B cell (primary cell): ENCODE measurements at regions not wholly inside any gene's neighbourhood (a gene's known extent, or its start where the extent isn't known, plus 50 kb on each side); places are given as distances from the start of the nearest gene placed in this dataset.

Experiments
- EZH2 ChIP-seq: IDR thresholded peaks from 2 replicates; pipeline ENCODE4 v1.6.1; 2012; ENCODE audit warnings: borderline replicate concordance, low read depth, mild to moderate bottlenecking, moderate library complexity, low read length; ENCODE audit not compliant: insufficient read depth, poor library complexity, severe bottlenecking
- TF ChIP-seq, protein P1 (sequence below): fragments of 200-600 bp; IDR thresholded peaks from one replicate; pipeline ENCODE4 v1.8.0; 2022; ENCODE audit warnings: antibody characterized with exemption, mild to moderate bottlenecking

DNA sequence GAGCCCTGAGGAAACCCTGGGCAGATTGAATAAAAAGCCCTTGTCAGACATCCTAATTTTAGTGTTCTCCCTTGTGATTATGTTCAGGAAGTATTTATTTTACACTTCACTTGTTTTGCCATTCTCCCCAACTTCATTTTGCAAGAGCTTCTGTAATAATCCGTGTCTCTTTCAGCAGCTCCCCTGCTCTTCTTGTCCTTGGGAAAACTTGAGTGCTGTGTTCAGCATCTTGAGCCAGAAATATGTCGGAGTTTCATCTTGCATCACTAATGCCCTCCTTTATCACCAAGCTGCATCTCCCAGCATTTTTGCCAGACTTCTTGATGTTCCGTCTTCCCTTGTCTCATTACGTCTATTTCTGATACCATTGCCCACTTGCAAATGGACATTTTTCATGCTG is 486.5 kb upstream of the EEF2KMT start:
- TF ChIP-seq, protein P1, sequence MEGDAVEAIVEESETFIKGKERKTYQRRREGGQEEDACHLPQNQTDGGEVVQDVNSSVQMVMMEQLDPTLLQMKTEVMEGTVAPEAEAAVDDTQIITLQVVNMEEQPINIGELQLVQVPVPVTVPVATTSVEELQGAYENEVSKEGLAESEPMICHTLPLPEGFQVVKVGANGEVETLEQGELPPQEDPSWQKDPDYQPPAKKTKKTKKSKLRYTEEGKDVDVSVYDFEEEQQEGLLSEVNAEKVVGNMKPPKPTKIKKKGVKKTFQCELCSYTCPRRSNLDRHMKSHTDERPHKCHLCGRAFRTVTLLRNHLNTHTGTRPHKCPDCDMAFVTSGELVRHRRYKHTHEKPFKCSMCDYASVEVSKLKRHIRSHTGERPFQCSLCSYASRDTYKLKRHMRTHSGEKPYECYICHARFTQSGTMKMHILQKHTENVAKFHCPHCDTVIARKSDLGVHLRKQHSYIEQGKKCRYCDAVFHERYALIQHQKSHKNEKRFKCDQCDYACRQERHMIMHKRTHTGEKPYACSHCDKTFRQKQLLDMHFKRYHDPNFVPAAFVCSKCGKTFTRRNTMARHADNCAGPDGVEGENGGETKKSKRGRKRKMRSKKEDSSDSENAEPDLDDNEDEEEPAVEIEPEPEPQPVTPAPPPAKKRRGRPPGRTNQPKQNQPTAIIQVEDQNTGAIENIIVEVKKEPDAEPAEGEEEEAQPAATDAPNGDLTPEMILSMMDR: no peak
- TF ChIP-seq EZH2: no peak
